GM23338 (cell line): ENCODE measurements at regions not wholly inside any gene's neighbourhood (a gene's known extent, or its start where the extent isn't known, plus 50 kb on each side); places are given as distances from the start of the nearest gene placed in this dataset.

Source experiments
- ATAC-seq: fragments of 200-7000 bp; cut with Tn5 transposase; 3 replicates; pipeline ENCODE4 v1.9.1; 2020
- DNase-seq: peaks from one replicate; pipeline ENCODE4 v3.0.0-alpha.2; 2015; ENCODE audit warnings: low spot score
- H2AFZ ChIP-seq: fragments of 200-600 bp; sonication (generic); 2 replicates; pipeline ENCODE4 v1.8.0; 2016; ENCODE audit warnings: antibody characterized with exemption, mild to moderate bottlenecking, moderate library complexity
- H3F3A ChIP-seq: fragments of 200-600 bp; sonication (generic); replicated peaks from 2 replicates; pipeline ENCODE4 v1.8.0; 2017; ENCODE audit warnings: antibody characterized with exemption, mixed run types, low read depth
- H3K27ac ChIP-seq: fragments of 200-600 bp; sonication (generic); 2 replicates; pipeline ENCODE4 v1.6.1; 2016; ENCODE audit warnings: low read depth
- H3K27me3 ChIP-seq: fragments of 200-600 bp; sonication (generic); 2 replicates; pipeline ENCODE4 v1.8.0; 2016; ENCODE audit warnings: mild to moderate bottlenecking, mixed run types, moderate library complexity; ENCODE audit not compliant: insufficient read depth
- H3K36me3 ChIP-seq: fragments of 200-600 bp; sonication (generic); 2 replicates; pipeline ENCODE4 v1.8.0; 2016; ENCODE audit warnings: mild to moderate bottlenecking; ENCODE audit not compliant: insufficient read depth
- H3K4me1 ChIP-seq: fragments of 200-600 bp; sonication (generic); 2 replicates; pipeline ENCODE4 v1.8.0; 2016; ENCODE audit warnings: mild to moderate bottlenecking, moderate library complexity; ENCODE audit not compliant: insufficient read depth
- H3K4me2 ChIP-seq: fragments of 200-600 bp; sonication (generic); 2 replicates; pipeline ENCODE4 v1.7.1; 2017; ENCODE audit warnings: mixed run types
- H3K4me3 ChIP-seq: fragments of 200-600 bp; sonication (generic); 2 replicates; pipeline ENCODE4 v1.6.1; 2016; ENCODE audit warnings: mixed run types
- H3K79me2 ChIP-seq: fragments of 200-600 bp; sonication (generic); replicated peaks from 2 replicates; pipeline ENCODE4 v1.8.0; 2017; ENCODE audit warnings: mild to moderate bottlenecking; ENCODE audit not compliant: insufficient read depth
- H3K9me2 ChIP-seq: fragments of 200-600 bp; sonication (generic); 2 replicates; pipeline ENCODE4 v1.8.0; 2017; ENCODE audit not compliant: insufficient read depth
- H4K20me1 ChIP-seq: fragments of 200-600 bp; sonication (generic); replicated peaks from 2 replicates; pipeline ENCODE4 v1.8.0; 2017; ENCODE audit warnings: mild to moderate bottlenecking; ENCODE audit not compliant: insufficient read depth
- H3K27ac Mint-ChIP-seq: 2 replicates; pipeline ENCODE4 v1.8.0; 2020; ENCODE audit warnings: inconsistent platforms, mild to moderate bottlenecking, moderate library complexity, mixed read lengths
- H3K27me3 Mint-ChIP-seq: 3 replicates; pipeline ENCODE4 v1.8.0; 2022; ENCODE audit warnings: low read depth, mild to moderate bottlenecking, moderate library complexity, mixed read lengths, inconsistent platforms; ENCODE audit not compliant: insufficient read depth, poor library complexity
- H3K36me3 Mint-ChIP-seq: 3 replicates; pipeline ENCODE4 v1.8.0; 2021; ENCODE audit warnings: low read depth, mild to moderate bottlenecking, inconsistent platforms, moderate library complexity, mixed read lengths
- H3K4me1 Mint-ChIP-seq: 3 replicates; pipeline ENCODE4 v1.8.0; 2020; ENCODE audit warnings: mild to moderate bottlenecking, inconsistent platforms, mixed read lengths
- H3K4me3 Mint-ChIP-seq: 3 replicates; pipeline ENCODE4 v1.8.0; 2021; ENCODE audit warnings: moderate library complexity, mild to moderate bottlenecking, inconsistent platforms, mixed read lengths
- H3K9me3 Mint-ChIP-seq: 3 replicates; pipeline ENCODE4 v1.8.0; 2020; ENCODE audit warnings: moderate library complexity, mild to moderate bottlenecking, inconsistent platforms, mixed read lengths
- CTCF ChIP-seq, 2 experiments: fragments of 200-600 bp in 1 of 2; sonication (generic) in 1 of 2; conservative IDR thresholded peaks; 2 replicates each; pipeline versions ENCODE4 v1.5.1 to v1.6.1; 2016 to 2017; ENCODE audit warnings: antibody characterized with exemption in 2 of 2, low read depth in 2 of 2, mild to moderate bottlenecking in 2 of 2, moderate library complexity in 1 of 2
- ETS1 ChIP-seq: IDR thresholded peaks from 2 replicates; pipeline ENCODE4 v1.6.1; 2016; ENCODE audit warnings: antibody characterized with exemption
- EZH2 ChIP-seq: fragments of 200-600 bp; sonication (generic); IDR thresholded peaks from one replicate; pipeline ENCODE4 v1.8.0; 2017; ENCODE audit warnings: antibody characterized with exemption, mild to moderate bottlenecking, low read depth; ENCODE audit not compliant: unreplicated experiment
- EZH2phosphoT487 ChIP-seq: fragments of 200-600 bp; sonication (generic); IDR thresholded peaks from one replicate; pipeline ENCODE4 v1.8.1; 2018; ENCODE audit warnings: antibody characterized with exemption; ENCODE audit not compliant: unreplicated experiment
- JUNB ChIP-seq: IDR thresholded peaks from one replicate; pipeline ENCODE4 v1.6.1; 2016; ENCODE audit warnings: antibody characterized with exemption; ENCODE audit not compliant: unreplicated experiment
- NANOG ChIP-seq: IDR thresholded peaks from 2 replicates; pipeline ENCODE4 v1.6.1; 2016; ENCODE audit warnings: antibody characterized with exemption, borderline replicate concordance
- STAT1 ChIP-seq: IDR thresholded peaks from one replicate; pipeline ENCODE4 v1.6.1; 2016; ENCODE audit warnings: antibody characterized with exemption; ENCODE audit not compliant: unreplicated experiment
- ZNF114 ChIP-seq: fragments of 250-450 bp; sonication (Bioruptor Pico); IDR thresholded peaks from 2 replicates; pipeline ENCODE4 v1.5.0; 2020; ENCODE audit warnings: mild to moderate bottlenecking, moderate library complexity

GRCh38 chr2:46828491-46829230 is 86.9 kb downstream of the MCFD2 start:
- DNase-seq (no peak), ATAC-seq (no peak)
- no peaks in the 10 kb centered on the region for H3K36me3 Mint-ChIP-seq
- Histone ChIP-seq H2AFZ (no peak overlapping the region), H3K4me1 (no peaks in the 10 kb centered on the region), H3K27me3 (no peaks in the 10 kb centered on the region), H3K27ac (no peak overlapping the region), H3K79me2 (no peaks in the 10 kb centered on the region), H3F3A (no peaks in the 10 kb centered on the region), H3K4me2 (no peak overlapping the region), H4K20me1 (no peaks in the 10 kb centered on the region), H3K9me2 (0 out of 2 replicates have a peak, but pooled peaks cover 5% of the 10 kb centered on the region), H3K36me3 (no peaks in the 10 kb centered on the region), H3K4me3 (no peak overlapping the region)
- H3K27me3 Mint-ChIP-seq, result peaks cover 2% of the 10 kb centered on the region
- no peak overlapping the region for H3K27ac Mint-ChIP-seq
- TF ChIP-seq EZH2 (no peak), ZNF114 (CRISPR knock-in tag) (no peak), STAT1 (no peak), NANOG (no peak)
- peaks cover 5% of the 10 kb centered on the region; the same call in 1 of the 3 replicates for H3K9me3 Mint-ChIP-seq
- no peak overlapping the region for H3K4me3 Mint-ChIP-seq
- no peaks in the 10 kb centered on the region; the same call in 1 of the 3 replicates for H3K4me1 Mint-ChIP-seq

- H3F3A ChIP-seq, result no peaks in the 10 kb centered on the region
- H3K9me2 ChIP-seq, result 0 out of 2 replicates have a peak, but pooled peaks cover 5% of the 10 kb centered on the region
- no peaks in the 10 kb centered on the region for H3K36me3 Mint-ChIP-seq
- peaks cover 2% of the 10 kb centered on the region for H3K27me3 Mint-ChIP-seq
- no peak overlapping the region for H3K4me3 ChIP-seq
- no peak overlapping the region for H3K27ac ChIP-seq
- no peak overlapping the region for H3K4me3 Mint-ChIP-seq
- H3K4me1 Mint-ChIP-seq, result no peaks in the 10 kb centered on the region; the same call in 1 of the 3 replicates
- TF ChIP-seq JUNB, result no peak
- no peak for TF ChIP-seq CTCF (conservative IDR thresholded peaks at IDR 0.05; ENCODE audit: low read depth in 2 of 2)
- no peak for TF ChIP-seq EZH2
- no peak for TF ChIP-seq EZH2phosphoT487
- no peak for TF ChIP-seq ETS1
- no peaks in the 10 kb centered on the region for H4K20me1 ChIP-seq
- H3K27ac Mint-ChIP-seq, result no peak overlapping the region
- DNase-seq (no peak), ATAC-seq (no peak)
- H3K36me3 ChIP-seq, result no peaks in the 10 kb centered on the region
- peaks cover 5% of the 10 kb centered on the region; the same call in 1 of the 3 replicates for H3K9me3 Mint-ChIP-seq
- no peaks in the 10 kb centered on the region for H3K79me2 ChIP-seq
- H3K27me3 ChIP-seq, result no peaks in the 10 kb centered on the region
- H2AFZ ChIP-seq, result no peak overlapping the region
- no peaks in the 10 kb centered on the region for H3K4me1 ChIP-seq
- no peak overlapping the region for H3K4me2 ChIP-seq
Measured at GRCh38 chr2:46828135-46828438, 87.5 kb downstream of the MCFD2 start.
